ENCODE measurements at regions not wholly inside any gene's neighbourhood (a gene's known extent, or its start where the extent isn't known, plus 50 kb on each side); places are given as distances from the start of the nearest gene placed in this dataset.

DNA sequence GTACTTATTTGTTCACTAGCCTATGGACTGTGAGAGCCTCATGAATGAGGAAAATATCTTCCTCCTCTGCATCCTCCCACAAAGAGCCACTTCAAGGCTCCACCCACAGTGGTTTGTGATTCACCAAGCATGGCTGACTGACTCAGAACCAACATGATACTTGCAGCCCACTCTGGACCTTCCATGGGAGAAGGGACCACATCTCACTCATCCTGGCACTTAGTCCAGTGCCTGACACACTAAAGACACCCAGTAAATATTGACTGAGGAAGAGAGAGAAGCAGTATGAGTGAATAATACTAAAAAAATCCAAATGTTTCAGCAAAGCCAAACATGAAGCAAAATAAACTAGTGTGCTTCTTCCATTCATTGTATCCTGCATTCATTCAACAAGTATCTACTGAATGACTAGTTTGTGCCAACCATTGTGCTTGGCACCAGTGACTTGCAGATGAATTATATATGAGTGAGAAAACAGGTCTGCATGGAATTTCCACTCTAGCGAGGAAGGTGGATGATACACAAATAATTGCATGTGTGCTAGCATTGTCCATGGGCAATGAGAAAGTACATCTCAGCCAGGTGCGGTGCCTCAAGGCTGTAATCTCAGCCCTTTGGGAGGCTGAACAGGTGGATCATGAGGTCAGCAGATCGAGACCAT, 54.9 kb upstream of the BLID start:
- TF ChIP-seq, protein P1, sequence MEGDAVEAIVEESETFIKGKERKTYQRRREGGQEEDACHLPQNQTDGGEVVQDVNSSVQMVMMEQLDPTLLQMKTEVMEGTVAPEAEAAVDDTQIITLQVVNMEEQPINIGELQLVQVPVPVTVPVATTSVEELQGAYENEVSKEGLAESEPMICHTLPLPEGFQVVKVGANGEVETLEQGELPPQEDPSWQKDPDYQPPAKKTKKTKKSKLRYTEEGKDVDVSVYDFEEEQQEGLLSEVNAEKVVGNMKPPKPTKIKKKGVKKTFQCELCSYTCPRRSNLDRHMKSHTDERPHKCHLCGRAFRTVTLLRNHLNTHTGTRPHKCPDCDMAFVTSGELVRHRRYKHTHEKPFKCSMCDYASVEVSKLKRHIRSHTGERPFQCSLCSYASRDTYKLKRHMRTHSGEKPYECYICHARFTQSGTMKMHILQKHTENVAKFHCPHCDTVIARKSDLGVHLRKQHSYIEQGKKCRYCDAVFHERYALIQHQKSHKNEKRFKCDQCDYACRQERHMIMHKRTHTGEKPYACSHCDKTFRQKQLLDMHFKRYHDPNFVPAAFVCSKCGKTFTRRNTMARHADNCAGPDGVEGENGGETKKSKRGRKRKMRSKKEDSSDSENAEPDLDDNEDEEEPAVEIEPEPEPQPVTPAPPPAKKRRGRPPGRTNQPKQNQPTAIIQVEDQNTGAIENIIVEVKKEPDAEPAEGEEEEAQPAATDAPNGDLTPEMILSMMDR (IDR thresholded peaks at IDR 0.05), result no peak
- no peak for TF ChIP-seq POLR2A (IDR thresholded peaks at IDR 0.05)
